ENCODE measurements at regions not wholly inside any gene's neighbourhood (a gene's known extent, or its start where the extent isn't known, plus 50 kb on each side); places are given as distances from the start of the nearest gene placed in this dataset.

- intact Hi-C loops (cut with DNase I), result no loop called here
- Histone ChIP-seq H3K36me3 (no peaks in the 10 kb centered on the region), H3K4me1 (ENCODE audit: insufficient read depth) (no peaks in the 10 kb centered on the region), H3K4me3 (no peak overlapping the region), H3K9me3 (no peaks in the 10 kb centered on the region), H3K27ac (no peak overlapping the region), H3K27me3 (no peaks in the 10 kb centered on the region)
- no peak for DNase-seq
- WGBS, 3 donors, result 53 to 60% (median 55%) methylated on average over 1 of the region's 1 CpG
- no peak for TF ChIP-seq CTCF (IDR thresholded peaks at IDR 0.05)
- TF ChIP-seq POLR2A (IDR thresholded peaks at IDR 0.05), result no peak
- no peak for TF ChIP-seq EP300 (IDR thresholded peaks at IDR 0.05)
Observed at GRCh38 chr5:67373518-67373917, 176.9 kb upstream of the CD180 start.

DNA sequence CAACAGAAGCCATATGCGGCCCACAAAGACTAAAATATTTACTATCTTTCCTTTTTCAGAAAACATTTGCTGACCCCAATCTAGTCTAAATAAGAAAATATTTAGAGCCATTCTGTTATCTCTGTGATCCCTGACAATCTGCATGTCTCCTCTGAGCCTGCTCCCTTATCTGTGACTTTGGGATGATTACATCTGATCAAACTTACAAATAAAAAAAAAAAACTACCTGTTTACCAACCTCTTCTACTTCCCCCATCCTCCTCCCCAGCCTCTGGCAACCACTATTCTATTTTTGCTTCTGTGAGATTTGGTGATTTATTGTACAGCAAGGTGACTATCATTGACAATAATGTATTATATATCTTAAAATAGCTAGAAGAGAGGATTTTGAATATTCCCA is 176.3 kb upstream of the CD180 start:
- no peak for DNase-seq
- Histone ChIP-seq H3K27ac (no peak overlapping the region), H3K4me1 (ENCODE audit: insufficient read depth) (no peaks in the 10 kb centered on the region), H3K4me3 (no peak overlapping the region), H3K9me3 (no peaks in the 10 kb centered on the region), H3K36me3 (no peaks in the 10 kb centered on the region), H3K27me3 (no peaks in the 10 kb centered on the region)
- 12 to 41% (median 38%) methylated on average over 1 of the region's 1 CpG for WGBS, 3 donors
- intact Hi-C loops (cut with DNase I), result no loop called here
- TF ChIP-seq EP300 (IDR thresholded peaks at IDR 0.05) (no peak), CTCF (IDR thresholded peaks at IDR 0.05) (no peak), POLR2A (IDR thresholded peaks at IDR 0.05) (no peak)

- WGBS, 3 donors, result 77 to 81% (median 79%) methylated on average over 1 of the region's 1 CpG
- no peaks in the 10 kb centered on the region for H3K27me3 ChIP-seq
- TF ChIP-seq CTCF (IDR thresholded peaks at IDR 0.05) (no peak), POLR2A (IDR thresholded peaks at IDR 0.05) (no peak), EP300 (IDR thresholded peaks at IDR 0.05) (no peak)
- no peak for DNase-seq
- no peaks in the 10 kb centered on the region for H3K36me3 ChIP-seq
- no peak overlapping the region for H3K27ac ChIP-seq
- intact Hi-C loops (cut with DNase I), result no loop called here
- no peaks in the 10 kb centered on the region for H3K4me1 ChIP-seq (ENCODE audit: insufficient read depth)
- H3K9me3 ChIP-seq, result no peaks in the 10 kb centered on the region
- no peak overlapping the region for H3K4me3 ChIP-seq
Observed at GRCh38 chr5:67371924-67372323, 175.3 kb upstream of the CD180 start.

GRCh38 chr5:67366691-67367395 is 170.2 kb upstream of the CD180 start:
- DNase-seq, result no peak
- no peak for TF ChIP-seq POLR2A (IDR thresholded peaks at IDR 0.05)
- no peak for TF ChIP-seq CTCF (IDR thresholded peaks at IDR 0.05)
- no peak for TF ChIP-seq EP300 (IDR thresholded peaks at IDR 0.05)
- intact Hi-C loops (cut with DNase I), result no loop called here
- Histone ChIP-seq H3K27ac (no peak overlapping the region), H3K9me3 (no peaks in the 10 kb centered on the region), H3K27me3 (no peaks in the 10 kb centered on the region), H3K4me1 (ENCODE audit: insufficient read depth) (peaks cover 2% of the 10 kb centered on the region), H3K36me3 (no peaks in the 10 kb centered on the region), H3K4me3 (no peak overlapping the region)
- WGBS, 3 donors, result 86 to 90% (median 88%) methylated on average over 5 of the region's 5 CpGs
